PC-9 (cell line): ENCODE measurements at regions not wholly inside any gene's neighbourhood (a gene's known extent, or its start where the extent isn't known, plus 50 kb on each side); places are given as distances from the start of the nearest gene placed in this dataset.
"Not testable (repeated sequence)": the region's sequence is repeated elsewhere in the genome, so short reads cannot be mapped to it uniquely, and the experiment has no call there.

Experiments used
- CTCF ChIP-seq: fragments of 200-600 bp; sonication (generic); conservative IDR thresholded peaks from 2 replicates; pipeline ENCODE4 v1.6.1; 2017; ENCODE audit warnings: mixed run types, antibody characterized with exemption, mild to moderate bottlenecking, moderate library complexity
- EZH2 ChIP-seq: fragments of 200-600 bp; sonication (generic); IDR thresholded peaks from 2 replicates; pipeline ENCODE4 v1.8.0; 2017; ENCODE audit warnings: antibody characterized with exemption, low read depth

DNA sequence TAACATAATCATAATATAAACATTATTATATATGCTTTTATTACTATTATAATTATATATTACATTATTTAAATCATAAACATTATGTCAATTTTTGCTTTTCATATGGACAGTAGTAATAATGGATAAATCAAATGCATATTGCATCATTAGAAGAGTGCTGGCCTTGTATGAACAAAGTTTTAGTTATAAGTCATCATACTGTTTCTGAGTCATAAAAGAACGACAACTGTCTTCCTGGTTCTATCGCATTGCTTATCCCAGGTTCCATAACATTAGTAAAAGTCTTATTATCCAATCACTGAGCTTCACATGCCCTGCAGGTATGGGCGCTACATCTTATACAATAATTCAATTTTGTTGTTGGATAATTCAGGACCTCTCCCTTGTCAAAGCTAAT is 225.8 kb downstream of the SPATA31A1 start:
- TF ChIP-seq CTCF, EZH2: not testable (repeated sequence)
